Kidney (tissue), 13 donors: ENCODE measurements at regions not wholly inside any gene's neighbourhood (a gene's known extent, or its start where the extent isn't known, plus 50 kb on each side); places are given as distances from the start of the nearest gene placed in this dataset.
"Not testable (repeated sequence)": the region's sequence is repeated elsewhere in the genome, so short reads cannot be mapped to it uniquely, and the experiment has no call there.

Experiments used
- DNase-seq, 5 donors: peaks; one replicate each; pipeline ENCODE4 v3.0.0-alpha.2; 2013 to 2020
- FAIRE-seq: peaks from 2 replicates; lab custom pipeline; 2012; peaks lifted over from hg19 to GRCh38; lab: Jason Lieb, UNC
- H3K27ac ChIP-seq, 2 donors: one replicate each; pipeline ENCODE4 v1.7.0; 2013; ENCODE audit warnings: low read depth in 2 of 2, low read length in 2 of 2, inconsistent platforms in 1 of 2
- H3K27me3 ChIP-seq: one replicate; pipeline ENCODE4 v1.7.1; 2013; ENCODE audit warnings: low read length, inconsistent platforms; ENCODE audit not compliant: control insufficient read depth, insufficient read depth
- H3K36me3 ChIP-seq, 3 donors: one replicate each; pipeline versions ENCODE4 v1.7.0 to v1.7.1; 2013; ENCODE audit warnings: low read length in 3 of 3, control low read depth in 1 of 3, inconsistent platforms in 1 of 3; ENCODE audit not compliant: insufficient read depth in 3 of 3, control insufficient read depth in 2 of 3
- H3K4me1 ChIP-seq, 3 donors: one replicate each; pipeline versions ENCODE4 v1.7.0 to v1.7.1; 2013; ENCODE audit warnings: low read length in 3 of 3, inconsistent platforms in 1 of 3, low read depth in 1 of 3; ENCODE audit not compliant: control insufficient read depth in 2 of 3, insufficient read depth in 2 of 3
- H3K4me3 ChIP-seq, 3 donors: one replicate each; pipeline versions ENCODE4 v1.7.0 to v1.8.1; 2013; ENCODE audit warnings: low read length in 3 of 3, control low read depth in 1 of 3, inconsistent platforms in 1 of 3
- H3K9ac ChIP-seq, 3 donors: one replicate each; pipeline versions ENCODE4 v1.7.0 to v1.7.1; 2013; ENCODE audit warnings: low read length in 3 of 3, control low read depth in 1 of 3, inconsistent platforms in 1 of 3
- H3K9me3 ChIP-seq, 3 donors: one replicate each; pipeline versions ENCODE4 v1.7.0 to v1.7.1; 2013; ENCODE audit warnings: low read length in 3 of 3, control low read depth in 1 of 3, inconsistent platforms in 1 of 3; ENCODE audit not compliant: control insufficient read depth in 2 of 3, insufficient read depth in 1 of 3
- intact Hi-C: fragments of 100-400 bp; cut with DNase I; formaldehyde crosslinking; loops from one replicate; pipeline ENCODE4 v1.11.1; 2022
- TF ChIP-seq, protein P1 (sequence below): IDR thresholded peaks from 3 replicates; pipeline ENCODE4 v1.5.1; 2012; ENCODE audit warnings: mild to moderate bottlenecking, moderate library complexity, borderline replicate concordance; ENCODE audit not compliant: insufficient read depth; ENCODE audit errors: extremely low read depth
- donor health status: control.
- donor health status: control.
- donor health status: control.
- donor health status: control.
- donor health status: control.
- donor health status: DM: yes; HTN: yes; CAD: no.
- donor health status: Normal renal cell carcinoma (clear cell type).

DNA sequence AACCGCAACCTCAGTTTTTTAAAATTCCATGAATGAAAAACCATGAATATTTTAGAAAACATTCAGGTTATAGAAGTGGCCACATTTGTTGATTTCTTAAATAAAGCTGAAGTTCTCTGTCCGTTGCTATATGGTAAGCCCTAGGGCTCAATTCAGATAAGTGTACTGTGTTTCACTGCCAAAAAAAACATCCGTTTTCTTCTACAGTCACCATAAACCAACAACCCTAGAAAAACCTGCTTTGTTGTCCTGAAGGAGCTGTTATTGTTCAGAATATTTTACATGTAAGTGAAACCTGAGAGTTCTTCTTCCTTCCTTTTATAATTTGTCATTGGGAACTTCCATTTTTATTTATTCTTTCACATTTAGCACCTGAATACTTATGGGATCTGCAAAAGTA, 274.1 kb downstream of the TFAP2A start:
- Histone ChIP-seq H3K9ac (no peak overlapping the region), H3K4me3 (no peak overlapping the region), H3K4me1 (no peaks in the 10 kb centered on the region), H3K9me3 (no peaks in the 10 kb centered on the region), H3K27ac (no peak overlapping the region), H3K27me3 (no peaks in the 10 kb centered on the region), H3K36me3 (no peaks in the 10 kb centered on the region)
- DNase-seq (peak in 2 of 5 donors; percentile 47 to 54), FAIRE-seq (no peak)
- intact Hi-C loops: no loop called here
- TF ChIP-seq, protein P1, sequence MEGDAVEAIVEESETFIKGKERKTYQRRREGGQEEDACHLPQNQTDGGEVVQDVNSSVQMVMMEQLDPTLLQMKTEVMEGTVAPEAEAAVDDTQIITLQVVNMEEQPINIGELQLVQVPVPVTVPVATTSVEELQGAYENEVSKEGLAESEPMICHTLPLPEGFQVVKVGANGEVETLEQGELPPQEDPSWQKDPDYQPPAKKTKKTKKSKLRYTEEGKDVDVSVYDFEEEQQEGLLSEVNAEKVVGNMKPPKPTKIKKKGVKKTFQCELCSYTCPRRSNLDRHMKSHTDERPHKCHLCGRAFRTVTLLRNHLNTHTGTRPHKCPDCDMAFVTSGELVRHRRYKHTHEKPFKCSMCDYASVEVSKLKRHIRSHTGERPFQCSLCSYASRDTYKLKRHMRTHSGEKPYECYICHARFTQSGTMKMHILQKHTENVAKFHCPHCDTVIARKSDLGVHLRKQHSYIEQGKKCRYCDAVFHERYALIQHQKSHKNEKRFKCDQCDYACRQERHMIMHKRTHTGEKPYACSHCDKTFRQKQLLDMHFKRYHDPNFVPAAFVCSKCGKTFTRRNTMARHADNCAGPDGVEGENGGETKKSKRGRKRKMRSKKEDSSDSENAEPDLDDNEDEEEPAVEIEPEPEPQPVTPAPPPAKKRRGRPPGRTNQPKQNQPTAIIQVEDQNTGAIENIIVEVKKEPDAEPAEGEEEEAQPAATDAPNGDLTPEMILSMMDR: no peak

DNA sequence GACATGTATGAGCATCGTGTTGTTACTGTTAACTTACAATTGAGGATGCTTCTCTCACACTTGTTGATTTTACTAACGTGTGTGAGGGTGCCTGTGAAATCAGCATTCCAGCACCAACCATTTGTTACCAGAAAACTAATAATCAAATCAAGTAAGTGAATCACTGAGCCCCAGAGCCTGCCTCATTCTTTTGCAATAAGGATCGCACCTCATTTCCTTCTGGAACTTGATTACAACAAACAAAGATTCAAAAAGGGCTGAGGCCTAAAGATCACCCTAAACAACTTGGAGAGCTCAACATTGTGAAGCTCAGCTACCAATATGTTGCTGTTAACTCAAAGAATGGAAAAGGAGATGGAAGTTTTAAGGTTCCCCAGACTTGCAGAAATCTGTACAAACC, 274.7 kb downstream of the TFAP2A start:
- DNase-seq (peak in 1 of 5 donors; percentile 3), FAIRE-seq (no peak)
- H3K9me3 ChIP-seq: no peaks in the 10 kb centered on the region
- H3K9ac ChIP-seq: no peak overlapping the region
- intact Hi-C loops: no loop called here
- no peaks in the 10 kb centered on the region for H3K4me1 ChIP-seq
- H3K27ac ChIP-seq: no peak overlapping the region
- H3K4me3 ChIP-seq: no peak overlapping the region
- TF ChIP-seq, protein P1: no peak
- H3K27me3 ChIP-seq: no peaks in the 10 kb centered on the region
- no peaks in the 10 kb centered on the region for H3K36me3 ChIP-seq

DNA sequence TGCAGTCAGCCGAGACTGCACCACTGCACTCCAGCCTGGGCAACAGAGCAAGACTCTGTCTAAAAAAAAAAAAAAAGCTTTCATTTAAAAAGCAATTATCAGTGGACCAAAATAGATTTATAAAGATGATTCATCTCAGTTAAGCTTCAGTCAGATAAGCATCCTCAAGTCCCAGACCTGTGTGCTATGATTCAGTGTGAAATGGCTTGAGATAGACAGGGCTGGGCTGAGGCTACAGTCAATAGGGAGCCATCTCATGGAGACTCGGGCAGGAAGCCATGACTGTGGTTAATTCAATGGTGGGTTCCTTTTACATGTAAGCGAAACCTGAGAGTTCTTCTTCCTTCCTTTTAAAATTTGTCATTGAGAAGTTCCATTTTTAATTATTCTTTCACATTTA, 276.0 kb downstream of the TFAP2A start:
- FAIRE-seq (no peak), DNase-seq (no peak)
- H3K36me3 ChIP-seq: no peaks in the 10 kb centered on the region
- no peaks in the 10 kb centered on the region for H3K9me3 ChIP-seq
- no peak overlapping the region for H3K4me3 ChIP-seq
- no peak overlapping the region for H3K27ac ChIP-seq
- TF ChIP-seq, protein P1: no peak
- intact Hi-C loops: no loop called here
- no peaks in the 10 kb centered on the region for H3K4me1 ChIP-seq
- no peaks in the 10 kb centered on the region for H3K27me3 ChIP-seq
- H3K9ac ChIP-seq: no peak overlapping the region

DNA sequence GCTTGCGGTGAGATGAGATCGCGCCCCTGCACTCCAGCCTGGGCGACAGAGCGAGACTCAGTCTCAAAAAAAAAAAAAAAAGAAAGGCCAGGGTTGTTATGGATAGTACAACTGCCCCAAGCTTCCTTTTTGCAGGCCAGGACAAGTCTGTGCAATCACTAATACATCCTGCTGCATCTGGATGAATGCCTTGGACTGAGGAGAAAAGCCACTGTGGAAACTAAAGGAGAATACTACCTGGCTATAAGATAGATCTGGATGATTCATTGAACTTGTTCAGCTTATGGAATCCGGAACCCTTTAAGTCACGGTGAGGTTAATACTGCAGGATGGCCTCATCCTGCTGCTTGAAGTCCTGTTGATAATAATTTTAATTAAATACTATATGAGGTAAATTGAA, 278.2 kb downstream of the TFAP2A start:
- no peak for DNase-seq
- Histone ChIP-seq H3K36me3 (no peaks in the 10 kb centered on the region), H3K27me3 (no peaks in the 10 kb centered on the region), H3K4me1 (no peaks in the 10 kb centered on the region), H3K27ac (no peak overlapping the region), H3K4me3 (no peak overlapping the region), H3K9me3 (peaks cover 0 to 5% (median 0%) of the 10 kb centered on the region in 3 donors), H3K9ac (no peak overlapping the region)
- intact Hi-C loops: no loop called here
- FAIRE-seq: no peak
- TF ChIP-seq, protein P1: no peak

DNA sequence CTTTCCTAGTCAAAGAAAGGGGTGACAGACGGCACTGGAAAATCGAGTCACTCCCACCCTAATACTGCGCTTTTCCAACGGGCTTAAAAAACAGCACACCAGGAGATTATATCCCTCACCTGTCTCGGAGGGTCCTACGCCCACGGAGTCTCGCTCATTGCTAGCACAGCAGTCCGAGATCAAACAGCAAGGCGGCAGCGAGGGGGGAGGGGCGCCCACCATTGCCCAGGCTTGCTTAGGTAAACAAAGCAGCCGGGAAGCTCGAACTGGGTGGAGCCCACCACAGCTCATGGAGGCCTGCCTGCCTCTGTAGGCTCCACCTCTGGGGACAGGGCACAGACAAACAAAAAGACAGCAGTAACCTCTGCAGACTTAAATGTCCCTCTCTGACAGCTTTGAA, 280.7 kb downstream of the TFAP2A start:
- intact Hi-C loops, H3K27me3 ChIP-seq, H3K9me3 ChIP-seq, H3K9ac ChIP-seq, H3K4me3 ChIP-seq, FAIRE-seq, H3K27ac ChIP-seq, H3K36me3 ChIP-seq, H3K4me1 ChIP-seq, DNase-seq: not testable (repeated sequence)
